GM19397 (cell line): ENCODE measurements at regions not wholly inside any gene's neighbourhood (a gene's known extent, or its start where the extent isn't known, plus 50 kb on each side); places are given as distances from the start of the nearest gene placed in this dataset.

Experiments
- ATAC-seq: cut with Tn5 transposase; IDR thresholded peaks from one replicate; pipeline ENCODE4 v1.9.1; 2021; ENCODE audit warnings: mild to moderate bottlenecking, moderate library complexity; ENCODE audit not compliant: unreplicated experiment

- no peak for ATAC-seq
Measured at GRCh38 chr4:180566492-180566891, 1676.7 kb upstream of the TENM3 start.

GRCh38 chr4:180567080-180567479 is 1676.1 kb upstream of the TENM3 start:
- no peak for ATAC-seq

- ATAC-seq = no peak
Measured at GRCh38 chr4:180571516-180572055, 1671.6 kb upstream of the TENM3 start.

- ATAC-seq = no peak
Measured at GRCh38 chr4:180578175-180578574, 1665.0 kb upstream of the TENM3 start.

GRCh38 chr4:180581061-180581460 is 1662.1 kb upstream of the TENM3 start:
- ATAC-seq = no peak

- no peak for ATAC-seq
Measured at GRCh38 chr4:180587379-180587778, 1655.8 kb upstream of the TENM3 start.

- no peak for ATAC-seq
Measured at GRCh38 chr4:180589575-180589974, 1653.6 kb upstream of the TENM3 start.

- ATAC-seq = no peak
Measured at GRCh38 chr4:180596888-180597483, 1646.2 kb upstream of the TENM3 start.

GRCh38 chr4:180598281-180598680 is 1644.9 kb upstream of the TENM3 start:
- ATAC-seq = no peak

GRCh38 chr4:180603791-180604190 is 1639.4 kb upstream of the TENM3 start:
- no peak for ATAC-seq

GRCh38 chr4:180610324-180610723 is 1632.9 kb upstream of the TENM3 start:
- no peak for ATAC-seq

- ATAC-seq = no peak
Measured at GRCh38 chr4:180615746-180616145, 1627.5 kb upstream of the TENM3 start.

- ATAC-seq = no peak
Measured at GRCh38 chr4:180617196-180617595, 1626.0 kb upstream of the TENM3 start.

GRCh38 chr4:180618396-180618795 is 1624.8 kb upstream of the TENM3 start:
- no peak for ATAC-seq

GRCh38 chr4:180619440-180619839 is 1623.8 kb upstream of the TENM3 start:
- ATAC-seq = no peak

- ATAC-seq = no peak
Measured at GRCh38 chr4:180622254-180622653, 1620.9 kb upstream of the TENM3 start.

- ATAC-seq = no peak
Measured at GRCh38 chr4:180625653-180626052, 1617.5 kb upstream of the TENM3 start.

- no peak for ATAC-seq
Measured at GRCh38 chr4:180630012-180630665, 1613.1 kb upstream of the TENM3 start.

- no peak for ATAC-seq
Measured at GRCh38 chr4:180634306-180634705, 1608.9 kb upstream of the TENM3 start.

GRCh38 chr4:180635281-180635680 is 1607.9 kb upstream of the TENM3 start:
- ATAC-seq = no peak

- no peak for ATAC-seq
Measured at GRCh38 chr4:180636696-180637404, 1606.4 kb upstream of the TENM3 start.

GRCh38 chr4:180637616-180638015 is 1605.6 kb upstream of the TENM3 start:
- ATAC-seq = no peak
